CD4-positive, alpha-beta T cell treated with Interleukin-17A for 1 hour (primary cell): ENCODE measurements at regions not wholly inside any gene's neighbourhood (a gene's known extent, or its start where the extent isn't known, plus 50 kb on each side); places are given as distances from the start of the nearest gene placed in this dataset.
A peak's percentile ranks its signal among the peaks of the same experiment; 100 is the strongest.
"Not testable (repeated sequence)": the region's sequence is repeated elsewhere in the genome, so short reads cannot be mapped to it uniquely, and the experiment has no call there.

Source experiments
- DNase-seq: peaks from one replicate; pipeline ENCODE4 v3.0.0-alpha.2; 2020

GRCh38 chr10:42883993-42884983, 101.7 kb downstream of the BMS1 start:
- no peak for DNase-seq

- DNase-seq, result no peak
These were observed 103.1 kb downstream of the BMS1 start for GRCh38 chr10:42885491-42886270.

GRCh38 chr10:42887734-42888503, 105.3 kb downstream of the BMS1 start:
- no peak for DNase-seq

- no peak for DNase-seq
These were observed 106.0 kb downstream of the BMS1 start for GRCh38 chr10:42888504-42889095.

- DNase-seq, result no peak
These were observed 114.1 kb downstream of the BMS1 start for GRCh38 chr10:42896735-42897134.

GRCh38 chr10:42898037-42898960, 115.7 kb downstream of the BMS1 start:
- no peak for DNase-seq

GRCh38 chr10:42899036-42899435, 116.4 kb downstream of the BMS1 start:
- DNase-seq, result no peak

- not testable (repeated sequence) for DNase-seq
These were observed 117.8 kb downstream of the BMS1 start for GRCh38 chr10:42900346-42900745.

- no peak for DNase-seq
These were observed 128.8 kb downstream of the BMS1 start for GRCh38 chr10:42911359-42911758.

GRCh38 chr10:42916974-42917373, 134.4 kb downstream of the BMS1 start:
- no peak for DNase-seq

- DNase-seq, result no peak
These were observed 135.2 kb downstream of the BMS1 start for GRCh38 chr10:42917821-42918220.

- DNase-seq, result no peak
These were observed 139.4 kb downstream of the BMS1 start for GRCh38 chr10:42921951-42922350.

- DNase-seq, result no peak
These were observed 141.9 kb downstream of the BMS1 start for GRCh38 chr10:42924484-42924883.

GRCh38 chr10:42926843-42927242, 144.2 kb downstream of the BMS1 start:
- no peak for DNase-seq

- no peak for DNase-seq
These were observed 145.5 kb downstream of the BMS1 start for GRCh38 chr10:42928064-42928463.

GRCh38 chr10:42929236-42929635, 146.6 kb downstream of the BMS1 start:
- DNase-seq, result no peak

- DNase-seq, result no peak
These were observed 146.9 kb upstream of the RET start for GRCh38 chr10:42929993-42930392.

GRCh38 chr10:42930516-42931192, 146.2 kb upstream of the RET start:
- DNase-seq, result no peak

GRCh38 chr10:42932116-42932515, 144.8 kb upstream of the RET start:
- no peak for DNase-seq

GRCh38 chr10:42932735-42933447, 144.0 kb upstream of the RET start:
- DNase-seq, result peak; percentile 46
